GM21786 (cell line): ENCODE measurements at regions not wholly inside any gene's neighbourhood (a gene's known extent, or its start where the extent isn't known, plus 50 kb on each side); places are given as distances from the start of the nearest gene placed in this dataset.
"Not testable (repeated sequence)": the region's sequence is repeated elsewhere in the genome, so short reads cannot be mapped to it uniquely, and the experiment has no call there.

ENCODE experiments used
- ATAC-seq: cut with Tn5 transposase; IDR thresholded peaks from one replicate; pipeline ENCODE4 v1.9.1; 2021; ENCODE audit not compliant: unreplicated experiment

DNA sequence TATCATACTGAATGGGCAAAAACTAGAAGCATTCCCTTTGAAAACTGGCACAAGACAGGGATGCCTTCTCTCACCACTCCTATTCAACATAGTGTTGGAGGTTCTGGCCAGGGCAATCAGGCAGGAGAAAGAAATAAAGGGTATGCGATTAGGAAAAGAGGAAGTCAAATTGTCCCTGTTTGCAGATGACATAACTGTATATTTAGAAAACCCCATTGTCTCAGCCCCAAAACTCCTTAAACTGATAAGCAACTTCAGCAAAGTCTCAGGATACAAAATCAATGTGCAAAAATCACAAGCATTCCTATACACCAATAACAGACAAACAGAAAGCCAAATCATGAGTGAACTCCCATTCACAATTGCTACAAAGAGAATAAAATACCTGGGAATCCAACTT lies 52.5 kb upstream of the CCDC71L start:
- not testable (repeated sequence) for ATAC-seq

DNA sequence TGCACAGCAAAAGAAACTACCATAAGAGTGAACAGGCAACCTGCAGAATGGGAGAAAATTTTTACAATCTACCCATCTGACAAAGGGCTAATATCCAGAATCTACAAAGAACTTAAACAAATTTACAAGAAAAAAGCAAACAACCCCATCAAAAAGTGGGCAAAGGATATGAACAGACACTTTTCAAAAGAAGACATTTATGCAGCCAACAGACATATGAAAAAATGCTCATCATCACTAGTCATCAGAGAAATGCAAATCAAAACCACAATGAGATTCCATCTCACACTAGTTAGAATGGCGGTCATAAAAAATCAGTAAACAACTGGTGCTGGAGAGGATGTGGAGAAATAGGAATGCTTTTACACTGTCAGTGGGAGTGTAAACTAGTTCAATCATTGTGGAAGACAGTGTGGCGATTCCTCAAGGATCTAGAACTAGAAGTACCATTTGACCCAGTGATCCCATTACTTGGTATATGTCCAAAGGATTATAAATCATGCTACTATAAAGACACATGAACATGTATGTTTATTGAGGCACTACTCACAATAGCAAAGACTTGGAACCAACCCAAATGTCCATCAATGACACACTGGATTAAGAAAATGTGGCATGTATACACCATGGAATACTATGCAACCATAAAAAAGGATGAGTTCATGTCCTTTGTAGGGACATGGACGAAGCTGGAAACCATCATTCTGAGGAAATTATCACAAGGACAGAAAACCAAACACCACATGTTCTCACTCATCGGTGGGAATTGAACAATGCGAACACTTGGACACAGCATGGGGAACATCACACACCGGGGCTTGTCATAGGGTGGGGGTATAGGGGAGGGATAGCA lies 53.9 kb upstream of the CCDC71L start:
- ATAC-seq = not testable (repeated sequence)

DNA sequence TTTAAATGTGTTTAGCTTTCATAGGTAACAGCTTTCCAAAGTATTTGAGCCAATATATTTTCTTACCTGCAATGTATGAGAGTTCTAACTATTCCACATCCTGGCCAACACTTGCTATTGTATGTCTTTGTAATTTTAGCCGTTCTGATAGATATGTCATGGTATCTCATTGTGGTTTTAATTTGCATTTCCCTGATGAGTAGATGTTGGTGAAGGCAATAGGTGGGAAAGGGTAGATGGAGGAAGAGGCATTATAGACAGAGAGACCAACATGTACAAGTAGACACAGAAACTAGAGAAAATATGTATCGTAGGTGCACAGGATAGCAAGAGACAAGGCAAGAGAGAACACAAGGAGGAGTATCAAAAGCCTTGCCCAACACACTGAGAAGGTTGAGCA lies 54.8 kb upstream of the CCDC71L start:
- no peak for ATAC-seq

DNA sequence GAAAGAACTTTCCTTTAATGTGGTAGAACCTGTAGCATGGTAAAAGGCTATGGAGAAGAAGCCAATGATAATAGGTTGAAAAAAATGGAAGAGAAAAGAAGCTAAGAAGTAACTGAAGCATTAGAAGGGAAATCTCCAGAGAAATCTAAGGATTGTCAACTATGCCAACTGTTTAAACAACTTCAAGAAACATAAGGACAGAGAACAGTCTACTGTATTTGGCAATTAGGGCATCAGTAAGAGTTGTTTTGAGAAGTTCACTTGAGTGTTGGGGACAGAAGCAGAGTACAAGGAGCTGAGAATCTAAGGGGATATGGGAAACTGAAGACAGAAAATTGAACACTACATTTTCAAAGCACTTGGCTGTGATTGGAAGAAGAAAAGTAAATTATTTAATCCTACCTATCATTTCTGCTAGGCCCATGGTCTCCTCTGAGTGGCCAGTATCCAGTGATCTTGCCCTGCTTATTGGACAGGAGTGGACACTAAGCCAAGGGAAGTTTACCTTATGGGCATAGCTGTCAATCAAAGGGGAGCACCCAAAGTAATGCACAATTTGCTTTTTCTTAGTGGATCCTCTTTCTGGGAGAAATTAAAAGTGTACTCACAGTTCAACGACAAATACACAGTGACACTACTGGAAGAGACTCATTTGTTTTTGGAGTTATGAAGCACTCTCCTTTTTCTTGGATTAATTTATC lies 56.4 kb upstream of the CCDC71L start:
- ATAC-seq = no peak

DNA sequence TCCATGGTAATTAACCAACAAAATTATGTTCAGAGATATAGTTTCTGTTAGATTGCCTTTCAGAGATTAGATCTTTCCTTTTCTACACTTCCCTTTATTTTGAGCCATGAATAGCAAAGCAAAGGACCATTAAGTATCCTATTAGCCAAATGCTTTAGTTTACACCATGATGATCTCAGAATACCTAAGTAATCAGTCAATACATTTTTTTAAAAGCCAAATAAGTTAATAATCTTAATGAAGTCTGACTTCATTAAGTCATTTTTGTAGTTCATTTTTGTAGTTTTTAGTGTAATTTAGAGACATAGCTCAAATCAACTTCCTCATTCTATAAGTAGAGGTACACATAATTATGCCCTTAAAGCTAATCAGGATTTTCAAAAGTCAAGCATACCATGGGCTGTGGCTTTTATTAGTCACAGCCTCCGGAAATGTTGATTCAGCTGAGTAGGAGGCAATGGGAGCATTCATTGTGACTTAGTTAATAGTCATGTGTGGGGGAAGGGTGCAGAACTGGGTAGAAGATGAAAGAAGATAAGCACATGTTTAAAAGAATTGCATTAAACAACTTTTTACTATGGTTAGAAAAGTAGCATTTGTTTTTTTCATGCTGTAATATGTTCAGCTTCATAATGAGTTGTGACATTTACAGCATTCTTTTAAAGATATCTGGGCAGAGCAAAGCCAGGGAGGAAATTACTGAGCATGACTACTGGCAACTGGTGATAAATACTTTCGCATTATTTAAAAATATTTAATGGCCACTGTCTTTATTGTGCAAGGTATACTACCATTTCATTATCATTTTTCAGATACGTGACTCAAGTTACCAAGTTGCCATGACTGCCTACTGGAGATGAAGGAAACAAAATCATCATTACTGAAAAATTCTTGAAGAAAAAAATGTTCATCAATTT lies 57.3 kb upstream of the CCDC71L start:
- ATAC-seq = peak; percentile 92

DNA sequence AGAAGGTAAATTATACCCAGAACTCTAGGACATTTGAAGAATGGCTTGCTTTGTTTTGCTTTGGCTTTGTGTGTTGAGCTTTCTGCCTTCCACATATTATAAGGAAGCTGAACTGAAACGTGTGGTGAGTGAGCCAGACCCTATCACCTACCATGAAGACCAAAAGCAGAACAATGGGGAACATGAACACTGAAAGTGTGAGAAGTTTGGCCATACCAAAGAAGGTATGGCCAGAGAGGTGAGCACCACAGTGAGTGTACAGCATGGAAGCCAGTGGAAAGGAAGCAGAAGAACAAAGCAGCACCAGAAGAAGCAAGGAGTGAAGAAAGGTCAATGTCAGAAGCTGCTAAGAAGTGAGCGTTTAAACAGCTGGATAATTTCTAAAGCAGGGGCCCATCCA lies 59.7 kb upstream of the CCDC71L start:
- ATAC-seq = peak; percentile 57

DNA sequence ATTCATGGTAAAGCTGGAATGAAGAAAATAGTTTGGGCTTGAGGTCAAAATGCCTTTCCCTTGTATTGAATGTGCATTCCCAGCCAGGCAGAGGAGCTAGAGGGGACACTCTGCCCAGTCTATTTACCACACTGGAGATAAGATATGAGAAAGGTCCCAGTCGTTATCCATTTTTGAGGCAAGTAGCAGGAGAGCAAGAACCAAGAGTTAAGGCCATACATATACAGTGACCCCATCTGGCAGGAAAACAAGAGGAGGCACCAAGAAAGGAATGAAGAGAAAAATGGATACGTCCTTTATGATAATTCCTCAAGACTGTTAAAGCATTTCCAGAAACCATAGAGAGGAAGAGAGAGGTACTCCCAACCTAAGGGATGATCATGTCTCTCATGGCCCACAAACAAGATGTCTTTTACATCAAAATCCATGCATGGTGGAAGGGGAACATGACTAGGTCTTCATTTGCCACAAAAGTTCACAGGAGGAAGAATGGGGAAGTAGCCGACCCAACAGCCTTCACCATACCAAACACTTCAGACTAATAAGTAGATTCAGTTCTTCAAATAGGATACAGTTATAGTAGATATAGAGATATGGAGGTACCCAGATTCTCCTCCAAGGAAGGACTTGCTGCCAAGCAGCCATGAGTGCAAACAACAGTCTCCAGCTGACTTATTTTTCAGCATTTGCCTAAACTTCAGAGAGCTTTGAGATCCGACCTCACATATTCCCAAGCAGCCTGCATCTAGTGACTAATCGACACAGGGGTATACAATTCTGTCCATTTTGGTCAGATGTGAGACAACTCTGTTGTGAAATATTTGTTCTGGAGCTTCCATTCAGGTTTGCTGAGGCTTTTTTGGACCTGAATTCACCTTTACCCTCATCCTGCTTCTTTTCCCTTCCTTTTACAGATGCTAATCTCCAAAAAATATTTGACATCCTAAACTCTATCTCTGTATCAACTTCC lies 61.1 kb upstream of the CCDC71L start:
- no peak for ATAC-seq

DNA sequence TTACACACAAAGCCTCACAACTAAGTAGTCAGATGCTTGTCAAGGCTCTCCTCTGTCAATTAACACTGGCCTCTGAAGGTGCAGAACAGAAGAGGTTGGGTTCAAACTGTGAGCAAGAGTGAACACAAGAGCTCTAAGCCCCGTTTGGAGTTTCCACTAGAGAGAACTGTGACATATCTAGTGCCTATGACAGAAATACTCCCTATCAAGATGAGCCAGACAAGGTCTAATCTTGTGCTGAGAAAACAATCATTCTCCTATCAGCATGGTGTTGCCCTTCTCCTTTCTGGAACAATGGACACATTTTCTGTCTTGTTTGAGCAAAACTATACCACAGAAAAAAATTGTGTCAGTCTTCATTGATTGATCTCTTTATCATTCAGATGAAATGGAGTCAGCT lies 62.4 kb upstream of the CCDC71L start:
- ATAC-seq = no peak

DNA sequence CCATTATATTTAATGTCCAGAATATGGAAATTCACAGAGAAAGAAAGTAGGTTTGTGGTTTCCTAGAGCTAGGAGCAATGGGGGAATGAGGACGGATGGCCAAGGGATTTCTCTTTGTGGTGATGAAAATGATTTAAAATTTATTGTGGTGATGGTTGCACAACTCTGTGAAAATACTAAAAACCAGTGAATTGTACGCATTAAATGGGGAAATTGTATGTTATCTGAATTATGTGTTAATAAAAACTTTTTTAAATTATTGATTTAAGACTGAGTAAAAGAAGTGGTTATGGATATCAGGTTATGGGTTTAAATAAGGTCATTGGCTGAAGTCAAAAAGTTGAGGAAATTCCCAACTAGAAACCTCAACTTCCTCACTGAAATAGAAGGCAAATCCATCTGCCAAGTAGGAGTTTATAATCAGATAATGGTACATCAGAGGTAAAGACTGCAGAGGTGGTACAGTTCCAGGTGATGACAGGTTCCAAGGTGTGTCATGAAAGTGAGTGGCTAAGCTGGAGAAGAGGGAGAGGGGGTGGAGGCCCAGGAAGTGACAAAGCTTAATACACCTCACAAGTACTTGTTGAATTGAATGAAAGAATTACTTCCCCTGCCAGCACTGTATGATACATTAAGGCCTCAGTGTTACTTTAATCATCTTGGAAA lies 68.9 kb upstream of the CCDC71L start:
- no peak for ATAC-seq

DNA sequence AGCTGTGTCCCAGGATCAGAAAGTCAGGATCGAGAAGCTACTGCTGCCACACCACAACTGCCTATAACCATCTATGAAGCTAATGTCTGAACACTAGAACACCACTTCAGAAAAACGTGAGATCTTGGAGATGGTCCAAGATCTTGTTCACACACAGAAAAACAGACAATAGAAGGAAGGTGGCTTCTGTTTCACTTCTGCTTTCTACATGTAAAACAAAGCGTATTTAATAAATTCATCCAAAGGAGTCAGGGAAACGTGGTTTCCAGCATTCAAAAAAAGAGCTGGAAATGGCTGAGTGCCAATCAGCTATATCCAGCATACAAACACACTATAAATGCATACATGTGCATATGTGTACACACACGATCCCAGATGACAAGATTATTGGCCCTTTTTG lies 70.2 kb upstream of the CCDC71L start:
- ATAC-seq = peak; percentile 97

DNA sequence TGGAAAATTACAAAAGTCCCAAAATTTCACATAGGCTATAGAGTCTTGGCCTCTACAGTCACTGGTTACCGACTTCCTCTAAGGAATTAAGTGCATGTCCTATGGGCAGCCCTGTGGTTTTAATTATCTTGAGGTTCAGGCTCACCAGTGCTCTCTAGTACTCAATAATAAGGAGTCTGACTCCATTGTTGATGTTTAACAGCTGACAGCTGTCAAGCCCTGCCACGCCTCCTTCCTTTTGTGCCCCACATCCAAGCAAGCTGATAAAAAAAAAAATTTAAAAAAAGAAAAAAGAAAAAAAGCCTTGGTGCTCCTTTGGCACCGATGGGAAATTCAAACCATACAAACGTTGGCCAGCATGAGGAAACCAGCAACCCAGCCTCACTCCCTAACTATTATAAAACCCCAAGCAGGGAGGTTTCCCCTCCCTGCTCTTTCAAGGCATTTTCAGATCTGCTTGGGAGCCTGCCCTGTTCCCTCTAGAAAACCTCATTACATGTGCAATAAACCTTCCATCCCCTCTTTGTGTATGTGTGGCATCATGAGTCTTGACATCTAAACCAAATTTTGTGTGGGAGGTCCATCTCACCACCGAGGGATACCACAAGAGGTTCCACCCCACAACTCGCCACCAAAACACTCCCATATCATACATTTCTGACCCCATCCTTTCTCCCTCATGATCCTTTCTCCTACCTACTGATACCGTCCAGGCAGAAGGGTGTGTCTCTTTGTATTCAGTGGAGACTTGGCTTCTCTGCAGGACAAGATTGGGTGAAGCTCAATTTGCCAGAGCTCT lies 70.9 kb upstream of the CCDC71L start:
- no peak for ATAC-seq

DNA sequence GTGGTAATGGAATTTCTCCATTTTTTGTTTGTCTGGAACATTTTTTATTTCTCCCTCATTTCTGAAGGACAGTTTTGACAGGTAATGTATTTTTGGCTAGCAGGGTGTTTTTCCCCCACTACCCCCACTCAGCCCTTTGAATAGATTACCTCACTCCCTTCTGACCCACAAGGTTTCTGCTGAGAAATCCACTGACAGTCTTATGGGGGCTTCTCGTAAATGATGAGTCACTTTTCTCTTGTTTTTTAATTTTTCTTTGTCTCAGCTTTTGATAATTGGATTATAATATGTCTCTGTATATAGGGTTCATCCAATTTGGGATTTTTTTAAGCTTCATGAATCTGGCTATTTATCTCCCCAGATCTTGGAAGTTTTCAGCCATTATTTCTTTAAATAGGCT lies 74.7 kb upstream of the CCDC71L start:
- no peak for ATAC-seq

DNA sequence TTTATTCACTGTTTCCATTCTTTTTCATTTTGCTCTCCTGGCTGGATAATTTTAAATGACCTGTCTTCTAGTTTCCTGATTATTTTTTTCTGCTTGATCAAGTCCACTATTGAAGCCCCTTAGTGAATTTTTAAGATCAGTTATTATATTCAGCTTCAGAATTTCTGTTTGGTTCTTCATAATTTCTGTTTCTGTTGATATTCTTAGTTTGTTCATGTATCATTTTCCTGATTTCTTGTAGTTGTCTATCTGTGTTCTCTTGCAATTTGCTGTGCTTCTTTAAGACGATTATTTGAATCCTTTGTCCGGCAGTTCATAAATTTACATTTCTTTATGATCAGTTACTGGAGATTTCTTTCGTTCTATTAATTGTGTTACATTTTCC lies 75.2 kb upstream of the CCDC71L start:
- no peak for ATAC-seq

DNA sequence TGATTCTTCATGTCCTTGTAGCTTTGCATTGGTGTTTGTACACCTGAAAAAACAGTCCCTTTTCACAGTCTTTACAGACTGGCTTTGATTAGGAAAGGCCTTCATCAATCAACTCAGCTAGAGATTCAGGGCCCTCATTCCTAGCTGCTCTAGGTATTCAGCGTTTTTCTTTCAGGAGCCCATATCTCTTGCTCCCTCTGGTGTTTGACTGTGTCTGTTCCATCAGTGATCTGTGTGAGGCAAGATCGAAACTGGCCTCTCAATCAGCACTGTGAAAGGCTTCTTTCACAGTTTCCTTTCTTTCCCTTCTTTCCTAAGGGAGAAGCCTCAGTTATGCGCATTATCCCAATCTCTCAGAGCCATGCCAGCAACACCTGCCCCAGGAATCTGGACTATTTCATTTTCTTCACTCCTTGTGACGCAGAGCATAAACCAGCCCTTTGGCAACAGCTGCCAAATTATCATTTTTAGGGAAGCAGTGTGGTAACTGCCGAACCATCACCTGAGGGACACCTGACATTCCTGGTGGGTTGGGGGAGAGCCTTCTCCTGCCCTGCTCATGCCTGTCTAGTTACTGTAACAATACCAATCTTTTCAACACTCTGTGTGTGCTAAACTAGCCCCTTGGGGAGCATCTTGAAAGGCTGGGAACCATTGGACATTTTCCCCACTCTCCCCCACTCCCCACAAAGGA lies 75.7 kb upstream of the CCDC71L start:
- peak; percentile 77 for ATAC-seq

DNA sequence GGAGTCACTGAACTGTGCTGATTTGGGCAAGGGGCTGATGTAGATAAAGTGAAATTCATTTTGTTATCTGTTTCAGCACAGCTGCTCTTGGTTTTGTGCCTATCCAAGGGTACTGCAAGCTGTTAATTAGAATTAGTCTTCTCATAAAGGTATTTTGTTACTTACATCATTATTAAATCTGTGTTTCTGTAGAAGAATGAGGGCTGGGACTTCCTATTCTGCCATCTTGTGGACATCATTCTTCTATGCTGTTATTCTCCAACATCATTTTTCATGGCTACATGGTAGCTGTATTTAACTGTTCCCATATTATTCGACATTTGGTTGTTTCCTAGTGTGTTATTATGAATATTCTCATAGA lies 76.2 kb upstream of the CCDC71L start:
- no peak for ATAC-seq

DNA sequence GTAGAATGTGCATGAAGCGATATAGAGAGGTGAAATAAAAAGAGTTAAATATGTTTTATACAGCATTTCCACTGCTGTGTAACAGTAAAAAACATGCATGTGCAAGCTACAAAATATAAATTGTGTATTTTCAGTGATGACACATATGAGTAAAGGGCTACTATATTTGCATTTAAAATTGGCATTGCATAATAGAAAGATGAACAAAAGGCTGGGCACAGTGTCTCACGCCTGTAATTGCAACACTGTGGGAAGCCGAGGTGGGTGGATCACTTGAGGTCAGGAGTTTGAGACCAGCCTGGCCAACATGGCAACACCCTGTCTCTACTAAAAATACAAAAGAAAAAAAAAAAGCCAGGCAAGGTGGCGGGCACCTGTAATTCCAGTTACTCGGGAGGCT lies 79.8 kb upstream of the CCDC71L start:
- ATAC-seq = no peak

DNA sequence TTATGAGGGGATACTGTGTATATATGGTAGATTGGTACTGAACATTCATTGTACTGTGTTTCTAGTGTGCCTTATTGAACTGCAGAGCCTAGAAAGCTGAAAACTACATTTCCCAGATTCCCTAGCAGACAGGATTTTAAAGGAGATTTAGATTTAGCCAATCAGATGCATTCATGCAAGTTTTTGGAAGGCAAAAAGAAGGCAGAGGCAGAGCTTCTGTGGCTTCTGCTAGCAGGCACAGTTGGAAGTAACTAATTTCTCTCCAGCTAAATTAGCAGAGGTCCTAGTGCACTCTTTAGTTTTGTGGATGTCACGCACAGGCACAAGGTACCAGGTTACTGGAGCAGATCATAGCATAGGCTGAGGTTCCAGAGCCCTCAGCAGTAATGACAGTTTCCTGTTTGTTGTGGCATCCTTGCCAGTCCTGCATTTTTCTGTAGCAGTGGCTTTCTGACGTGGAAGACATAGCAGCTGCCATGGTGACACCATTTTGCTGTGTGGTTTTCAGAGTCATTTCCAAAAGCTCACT lies 83.7 kb upstream of the CCDC71L start:
- ATAC-seq = no peak

DNA sequence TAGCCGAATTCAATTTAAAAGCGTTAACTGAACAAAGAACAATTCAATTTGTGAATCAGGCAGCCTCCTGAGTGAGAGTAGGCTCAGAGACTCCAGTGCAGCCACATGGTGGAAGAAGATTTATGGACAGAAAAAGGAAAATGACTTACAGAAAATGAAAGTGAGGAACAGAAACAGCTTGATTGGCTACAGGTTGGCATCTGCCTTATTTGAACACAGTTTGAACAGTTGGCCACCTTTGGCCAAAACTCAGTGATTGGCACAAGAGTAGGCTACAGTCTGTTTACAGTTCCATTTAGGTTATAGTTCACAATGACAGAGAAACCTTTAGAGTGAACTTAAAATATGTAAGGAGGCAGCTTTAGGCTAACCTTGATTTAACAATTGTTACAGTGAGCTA lies 86.3 kb upstream of the CCDC71L start:
- not testable (repeated sequence) for ATAC-seq
